GM21528 (cell line): ENCODE measurements at regions not wholly inside any gene's neighbourhood (a gene's known extent, or its start where the extent isn't known, plus 50 kb on each side); places are given as distances from the start of the nearest gene placed in this dataset.
"Not testable (repeated sequence)": the region's sequence is repeated elsewhere in the genome, so short reads cannot be mapped to it uniquely, and the experiment has no call there.

Source experiments
- ATAC-seq: cut with Tn5 transposase; IDR thresholded peaks from one replicate; pipeline ENCODE4 v1.9.1; 2021; ENCODE audit warnings: mild to moderate bottlenecking, moderate library complexity; ENCODE audit not compliant: unreplicated experiment, low FRiP score

- no peak for ATAC-seq
Measured at GRCh38 chr12:107364875-107365518, 271.6 kb upstream of the CRY1 start.

GRCh38 chr12:107365703-107366102, 272.4 kb upstream of the CRY1 start:
- ATAC-seq: no peak

- ATAC-seq: no peak
Measured at GRCh38 chr12:107366322-107366721, 273.0 kb upstream of the CRY1 start.

- no peak for ATAC-seq
Measured at GRCh38 chr12:107368586-107368985, 275.2 kb upstream of the CRY1 start.

GRCh38 chr12:107369006-107369405, 275.7 kb upstream of the CRY1 start:
- no peak for ATAC-seq

GRCh38 chr12:107369679-107370078, 276.3 kb upstream of the CRY1 start:
- ATAC-seq: no peak

GRCh38 chr12:107372229-107372658, 278.9 kb upstream of the CRY1 start:
- ATAC-seq: no peak

- no peak for ATAC-seq
Measured at GRCh38 chr12:107373238-107373809, 280.0 kb upstream of the CRY1 start.

GRCh38 chr12:107374161-107374840, 281.0 kb upstream of the CRY1 start:
- ATAC-seq: no peak

GRCh38 chr12:107375231-107375630, 281.9 kb upstream of the CRY1 start:
- ATAC-seq: no peak

GRCh38 chr12:107377596-107378385, 284.4 kb upstream of the CRY1 start:
- no peak for ATAC-seq

GRCh38 chr12:107378609-107379008, 285.3 kb upstream of the CRY1 start:
- no peak for ATAC-seq

GRCh38 chr12:107379142-107379851, 285.9 kb upstream of the CRY1 start:
- ATAC-seq: not testable (repeated sequence)

- ATAC-seq: no peak
Measured at GRCh38 chr12:107379852-107380567, 286.7 kb upstream of the CRY1 start.

- no peak for ATAC-seq
Measured at GRCh38 chr12:107384645-107385044, 291.3 kb upstream of the CRY1 start.

GRCh38 chr12:107385509-107385908, 292.2 kb upstream of the CRY1 start:
- ATAC-seq: no peak

GRCh38 chr12:107386569-107386968, 293.2 kb upstream of the CRY1 start:
- no peak for ATAC-seq

GRCh38 chr12:107388263-107388662, 294.9 kb upstream of the CRY1 start:
- no peak for ATAC-seq

- ATAC-seq: no peak
Measured at GRCh38 chr12:107390414-107390813, 295.2 kb upstream of the PWP1 start.
